CD14-positive monocyte (primary cell): ENCODE measurements at regions not wholly inside any gene's neighbourhood (a gene's known extent, or its start where the extent isn't known, plus 50 kb on each side); places are given as distances from the start of the nearest gene placed in this dataset.

ENCODE experiments used
- DNase-seq, 3 donors: peaks; one replicate each; pipeline ENCODE4 v3.0.0-alpha.2; 2011 to 2022
- H2AFZ ChIP-seq: 2 replicates; pipeline ENCODE4 v1.6.0; 2012; ENCODE audit warnings: mild to moderate bottlenecking, low read depth, low read length, inconsistent platforms; ENCODE audit not compliant: insufficient read depth, poor library complexity, severe bottlenecking
- H3K27ac ChIP-seq, 2 donors: 1 replicate in 1 of 2; 2 replicates in 1 of 2; pipeline ENCODE4 v1.5.1; 2012 to 2013; ENCODE audit warnings: low read length in 2 of 2, control low read depth in 1 of 2, inconsistent platforms in 1 of 2, low read depth in 1 of 2, mild to moderate bottlenecking in 1 of 2
- H3K27me3 ChIP-seq, 2 donors: one replicate each; pipeline versions ENCODE4 v1.6.0 to v1.6.1; 2011 to 2013; ENCODE audit warnings: low read length in 2 of 2; ENCODE audit not compliant: control insufficient read depth in 2 of 2, insufficient read depth in 2 of 2
- H3K36me3 ChIP-seq, 2 donors: replicated peaks in 1 of 2; 1 replicate in 1 of 2; 2 replicates in 1 of 2; pipeline versions ENCODE4 v1.5.1 to v1.6.1; 2012 to 2013; ENCODE audit warnings: low read length in 2 of 2, control low read depth in 1 of 2, inconsistent platforms in 1 of 2, mild to moderate bottlenecking in 1 of 2; ENCODE audit not compliant: insufficient read depth in 2 of 2, control insufficient read depth in 1 of 2
- H3K4me1 ChIP-seq, 2 donors: 1 replicate in 1 of 2; 2 replicates in 1 of 2; pipeline versions ENCODE4 v1.5.1 to v1.6.1; 2012 to 2013; ENCODE audit warnings: low read length in 2 of 2, control low read depth in 1 of 2, inconsistent platforms in 1 of 2, mild to moderate bottlenecking in 1 of 2, moderate library complexity in 1 of 2; ENCODE audit not compliant: insufficient read depth in 2 of 2, control insufficient read depth in 1 of 2
- H3K4me2 ChIP-seq: replicated peaks from 2 replicates; pipeline ENCODE3; 2012; ENCODE audit warnings: low read length, moderate library complexity, mild to moderate bottlenecking; ENCODE audit not compliant: poor library complexity, severe bottlenecking; ENCODE audit errors: extremely low read depth
- H3K4me3 ChIP-seq, 3 experiments: fragments of 200-600 bp in 1 of 3; sonication (generic) in 1 of 3; replicated peaks in 1 of 3; 1 replicate in 2 of 3; 2 replicates in 1 of 3; pipeline ENCODE4 v1.5.1; 2011 to 2013; ENCODE audit warnings: low read length in 3 of 3, mild to moderate bottlenecking in 3 of 3, control low read depth in 2 of 3, low read depth in 2 of 3, inconsistent platforms in 1 of 3, moderate library complexity in 1 of 3
- H3K79me2 ChIP-seq: 2 replicates; pipeline ENCODE4 v1.6.0; 2012; ENCODE audit warnings: mild to moderate bottlenecking, control low read depth, inconsistent platforms, low read length, moderate library complexity; ENCODE audit not compliant: insufficient read depth
- H3K9ac ChIP-seq: 2 replicates; pipeline ENCODE4 v1.6.0; 2017; ENCODE audit warnings: low read length, mild to moderate bottlenecking; ENCODE audit not compliant: insufficient read depth, poor library complexity, severe bottlenecking
- H3K9me3 ChIP-seq, 2 donors: replicated peaks in 1 of 2; 1 replicate in 1 of 2; 2 replicates in 1 of 2; pipeline versions ENCODE4 v1.5.1 to v1.6.1; 2012 to 2013; ENCODE audit warnings: low read length in 2 of 2, control low read depth in 1 of 2; ENCODE audit not compliant: control insufficient read depth in 1 of 2, insufficient read depth in 1 of 2
- H4K20me1 ChIP-seq: 2 replicates; pipeline ENCODE4 v1.6.0; 2012; ENCODE audit warnings: mild to moderate bottlenecking, low read length, control low read depth, moderate library complexity; ENCODE audit not compliant: insufficient read depth
- H3K27ac Mint-ChIP-seq, 7 donors: one replicate each; pipeline ENCODE4 v1.8.0; 2020; ENCODE audit warnings: mild to moderate bottlenecking in 7 of 7, mixed read lengths in 7 of 7, moderate library complexity in 6 of 7, inconsistent platforms in 2 of 7
- H3K27me3 Mint-ChIP-seq, 3 donors: one replicate each; pipeline ENCODE4 v1.8.0; 2021 to 2022; ENCODE audit warnings: low read depth in 3 of 3, mild to moderate bottlenecking in 3 of 3, mixed read lengths in 3 of 3, moderate library complexity in 3 of 3, inconsistent platforms in 1 of 3
- H3K36me3 Mint-ChIP-seq, 2 donors: one replicate each; pipeline ENCODE4 v1.8.0; 2020; ENCODE audit warnings: mixed read lengths in 2 of 2, inconsistent platforms in 1 of 2, mild to moderate bottlenecking in 1 of 2
- H3K4me1 Mint-ChIP-seq: one replicate; pipeline ENCODE4 v1.8.0; 2020; ENCODE audit warnings: mild to moderate bottlenecking, mixed read lengths
- H3K4me3 Mint-ChIP-seq, 2 donors: one replicate each; pipeline ENCODE4 v1.8.0; 2020; ENCODE audit warnings: mild to moderate bottlenecking in 2 of 2, mixed read lengths in 2 of 2, moderate library complexity in 1 of 2
- H3K9me3 Mint-ChIP-seq, 7 donors: one replicate each; pipeline ENCODE4 v1.8.0; 2020 to 2022; ENCODE audit warnings: mixed read lengths in 7 of 7, mild to moderate bottlenecking in 6 of 7, moderate library complexity in 6 of 7, inconsistent platforms in 2 of 7
- CTCF ChIP-seq: fragments of 200-600 bp; IDR thresholded peaks from one replicate; pipeline ENCODE4 v1.8.0; 2022; ENCODE audit warnings: antibody characterized with exemption, mild to moderate bottlenecking
- WGBS: methylation state at CpG from one replicate; pipeline ENCODE4 v1.1.5; 2013; ENCODE audit warnings: missing lambda C conversion rate; ENCODE audit not compliant: insufficient coverage; 5-methylcytosine and 5-hydroxymethylcytosine counted together
- intact Hi-C, 2 donors: fragments of 100-400 bp; cut with micrococcal nuclease; formaldehyde crosslinking; loops; one replicate each; pipeline versions ENCODE4 v1.15.0 to v1.15.1; 2023

GRCh38 chr3:110405830-110406585 lies 665.6 kb upstream of the NECTIN3 start:
- intact Hi-C loops, result no loop called here
- no peaks in the 10 kb centered on the region for H3K27me3 Mint-ChIP-seq
- TF ChIP-seq CTCF, result no peak
- Histone ChIP-seq H3K9me3 (no peaks in the 10 kb centered on the region), H4K20me1 (no peaks in the 10 kb centered on the region), H3K36me3 (no peaks in the 10 kb centered on the region), H3K27ac (no peak overlapping the region), H3K4me3 (no peak overlapping the region), H3K4me2 (no peak overlapping the region), H3K4me1 (no peaks in the 10 kb centered on the region), H3K9ac (no peak overlapping the region), H3K79me2 (no peaks in the 10 kb centered on the region), H3K27me3 (no peaks in the 10 kb centered on the region), H2AFZ (no peak overlapping the region)
- WGBS, result no CpG with 5 or more reads among the region's 1 CpG
- H3K4me1 Mint-ChIP-seq, result no peaks in the 10 kb centered on the region
- no peak overlapping the region for H3K27ac Mint-ChIP-seq
- DNase-seq, result no peak
- no peak overlapping the region for H3K4me3 Mint-ChIP-seq
- H3K36me3 Mint-ChIP-seq, result no peaks in the 10 kb centered on the region
- H3K9me3 Mint-ChIP-seq, result peaks cover 0 to 6% (median 3%) of the 10 kb centered on the region in 7 donors

GRCh38 chr3:110413266-110413665 lies 658.4 kb upstream of the NECTIN3 start:
- no peak for TF ChIP-seq CTCF
- Histone ChIP-seq H3K27me3 (no peaks in the 10 kb centered on the region), H3K9ac (no peak overlapping the region), H2AFZ (no peak overlapping the region), H3K4me2 (no peak overlapping the region), H3K36me3 (no peaks in the 10 kb centered on the region), H3K4me3 (no peak overlapping the region), H4K20me1 (no peaks in the 10 kb centered on the region), H3K9me3 (no peaks in the 10 kb centered on the region), H3K79me2 (no peaks in the 10 kb centered on the region), H3K4me1 (no peaks in the 10 kb centered on the region), H3K27ac (no peak overlapping the region)
- Mint-ChIP-seq H3K9me3 (peaks cover 0 to 8% (median 2%) of the 10 kb centered on the region in 7 donors), H3K36me3 (no peaks in the 10 kb centered on the region), H3K27me3 (peaks cover 0 to 2% (median 0%) of the 10 kb centered on the region in 3 donors), H3K4me3 (no peak overlapping the region), H3K4me1 (no peaks in the 10 kb centered on the region), H3K27ac (no peak overlapping the region)
- intact Hi-C loops, result no loop called here
- DNase-seq, result no peak
- WGBS, result 100% methylated on average over 1 of the region's 3 CpGs
